DMS114 treated with DMSO at 0.1 percent for 48 hours (cell line): ENCODE measurements at regions not wholly inside any gene's neighbourhood (a gene's known extent, or its start where the extent isn't known, plus 50 kb on each side); places are given as distances from the start of the nearest gene placed in this dataset.

Source experiments
- DNase-seq: peaks from one replicate; lab custom pipeline; 2025; ENCODE audit not compliant: unreplicated experiment; lab: John Stamatoyannopoulos, UW

DNA sequence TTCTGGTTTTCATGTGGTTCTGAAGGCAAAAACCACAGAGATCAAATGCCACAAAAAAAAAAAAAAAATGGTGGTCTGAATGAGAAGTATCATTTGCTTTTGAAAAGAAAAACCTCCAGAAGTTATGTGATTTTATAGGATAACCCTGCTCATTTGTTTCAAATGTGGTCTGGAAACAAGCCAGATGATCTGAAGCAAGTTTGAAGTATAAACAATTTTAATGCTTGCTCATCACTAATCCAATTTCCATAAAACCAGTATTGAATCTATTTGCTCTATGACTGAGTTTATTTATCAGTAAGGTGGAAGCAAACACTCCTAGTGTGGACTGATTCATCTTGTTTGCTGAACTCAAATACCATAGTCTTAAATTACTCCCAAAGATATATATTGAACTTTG lies 407.3 kb upstream of the FLRT2 start:
- no peak for DNase-seq

- DNase-seq = no peak
Observed at GRCh38 chr14:85123755-85124154, 406.2 kb upstream of the FLRT2 start.

- DNase-seq = no peak
Observed at GRCh38 chr14:85124631-85125290, 405.2 kb upstream of the FLRT2 start.

- DNase-seq = no peak
Observed at GRCh38 chr14:85125291-85125670, 404.7 kb upstream of the FLRT2 start.

DNA sequence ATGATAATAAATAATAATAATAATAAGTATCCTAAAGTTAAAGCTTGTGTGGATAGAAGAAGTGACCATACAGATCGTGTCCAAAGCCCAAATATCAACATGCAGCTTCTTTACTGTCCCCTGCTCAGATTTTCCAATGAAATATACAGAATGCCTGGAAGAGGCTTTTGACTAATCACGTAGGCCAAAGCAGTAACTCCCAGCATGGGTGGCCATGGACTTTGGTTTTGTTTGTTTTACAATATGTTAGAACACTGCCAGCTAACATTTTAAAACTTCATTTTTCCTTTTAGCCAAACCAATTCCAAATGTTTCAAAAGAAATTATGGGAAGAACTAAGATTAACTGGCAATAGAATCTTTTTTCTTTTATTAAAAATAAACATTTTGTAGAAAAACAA lies 400.0 kb upstream of the FLRT2 start:
- DNase-seq = no peak

DNA sequence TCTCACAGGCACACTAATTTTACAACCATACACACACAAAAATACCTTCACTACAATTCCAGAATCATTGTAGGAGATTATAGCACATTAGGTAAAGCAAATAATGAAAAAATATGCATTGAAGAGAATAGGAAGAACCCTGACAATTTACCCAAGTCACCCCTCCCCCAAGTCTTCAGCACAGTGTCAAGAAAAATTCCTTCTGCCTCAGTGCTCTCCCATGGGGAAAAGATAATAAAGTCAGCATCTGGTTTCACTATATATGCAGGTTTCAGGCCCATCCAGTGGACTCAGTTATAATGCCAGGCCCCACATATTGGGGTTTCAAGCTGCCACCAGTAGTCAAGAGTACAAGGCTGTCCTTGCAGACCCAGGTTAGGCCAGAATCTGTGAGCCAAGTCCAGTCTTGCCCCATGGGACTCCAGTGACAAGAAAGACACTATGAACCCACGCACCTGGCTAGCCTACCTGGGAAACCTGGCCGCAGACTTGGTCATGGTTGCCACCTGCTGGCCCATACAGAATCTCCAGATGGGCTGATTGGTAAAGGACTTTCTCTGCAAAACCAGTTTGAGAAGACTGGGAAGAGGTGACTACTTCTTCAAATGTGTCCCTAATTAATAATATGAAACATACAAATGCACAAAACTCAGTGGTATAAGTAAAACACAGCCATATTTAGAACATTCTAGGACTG lies 398.6 kb upstream of the FLRT2 start:
- no peak for DNase-seq

- no peak for DNase-seq
Observed at GRCh38 chr14:85142982-85143381, 387.0 kb upstream of the FLRT2 start.

- DNase-seq = no peak
Observed at GRCh38 chr14:85146779-85147178, 383.2 kb upstream of the FLRT2 start.

DNA sequence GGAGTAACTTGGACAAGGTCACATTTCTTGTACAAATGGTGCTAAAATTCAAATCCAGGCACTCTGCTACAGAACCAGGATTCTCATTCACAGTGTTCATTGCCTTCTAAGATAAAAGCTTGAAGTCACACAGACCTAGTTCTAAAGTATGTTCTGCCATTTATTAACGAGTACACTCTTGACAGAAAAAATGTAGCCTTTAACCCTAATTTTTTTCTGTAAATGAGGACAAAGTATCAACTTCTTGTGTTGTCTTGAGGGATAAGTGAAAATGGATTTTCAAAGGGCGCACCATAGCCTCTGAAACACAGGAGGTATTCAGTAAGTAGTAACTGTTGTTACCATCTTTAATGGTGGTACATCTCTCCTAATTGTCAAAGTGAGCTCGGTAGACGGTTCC lies 379.8 kb upstream of the FLRT2 start:
- DNase-seq = no peak

- no peak for DNase-seq
Observed at GRCh38 chr14:85154714-85155113, 375.2 kb upstream of the FLRT2 start.

DNA sequence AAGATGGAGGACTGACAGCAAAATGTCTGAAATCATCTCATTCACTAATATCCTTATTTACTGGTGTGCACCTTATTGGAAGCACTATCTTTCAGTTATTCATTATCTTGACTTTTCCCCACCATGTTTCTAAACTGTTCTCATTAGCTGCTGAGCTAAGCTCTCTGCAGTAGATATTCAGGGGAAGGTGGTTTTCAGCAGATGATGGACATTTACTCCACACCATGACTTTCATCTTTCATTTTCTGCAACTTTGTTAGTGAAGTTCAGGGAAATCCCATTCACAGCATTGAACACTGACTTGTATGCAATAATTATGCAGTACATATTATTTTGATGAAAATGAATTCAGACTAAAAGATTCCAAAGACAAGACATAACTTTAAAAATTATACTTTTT lies 373.6 kb upstream of the FLRT2 start:
- DNase-seq = no peak

- DNase-seq = no peak
Observed at GRCh38 chr14:85159726-85160125, 370.2 kb upstream of the FLRT2 start.

DNA sequence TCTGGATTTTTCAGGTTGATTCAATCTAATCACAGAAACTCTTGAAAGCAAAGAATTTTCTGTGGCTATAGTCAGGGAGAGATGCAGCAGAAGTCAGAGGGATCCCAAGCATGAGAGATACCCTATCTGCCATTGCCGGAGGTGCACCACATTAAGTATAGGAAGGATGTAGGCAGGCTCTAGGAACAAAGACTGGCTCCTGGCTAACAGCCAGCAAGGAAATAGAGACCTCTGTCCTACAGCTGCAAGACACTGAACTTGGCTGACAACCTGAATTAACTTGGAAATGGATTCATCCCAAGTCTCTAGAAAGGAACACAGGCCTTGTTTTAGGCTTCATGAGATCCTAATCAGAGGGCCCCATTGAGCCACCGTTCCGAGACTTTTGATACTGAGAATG lies 364.9 kb upstream of the FLRT2 start:
- DNase-seq = no peak

GRCh38 chr14:85169381-85169780 lies 360.6 kb upstream of the FLRT2 start:
- no peak for DNase-seq

- DNase-seq = no peak
Observed at GRCh38 chr14:85172290-85172689, 357.7 kb upstream of the FLRT2 start.

GRCh38 chr14:85172889-85173477 lies 357.0 kb upstream of the FLRT2 start:
- no peak for DNase-seq

DNA sequence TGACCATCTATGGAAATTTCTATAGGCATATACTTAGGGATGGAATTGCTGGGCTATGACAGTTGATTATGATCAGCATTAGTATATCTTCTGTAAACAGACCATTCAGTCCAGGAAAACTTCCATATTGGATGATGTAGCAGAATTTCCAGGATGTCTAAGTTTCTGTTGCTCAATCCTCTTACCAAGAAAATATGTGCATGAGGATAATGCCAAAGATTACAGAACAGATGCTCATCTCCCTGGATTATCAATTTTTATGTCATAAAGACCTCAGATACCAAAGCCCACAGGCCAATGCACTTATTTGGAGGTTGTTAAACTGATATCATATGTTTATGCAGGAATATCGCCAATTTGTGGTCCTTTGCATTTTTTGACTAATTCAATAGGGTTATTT lies 354.4 kb upstream of the FLRT2 start:
- no peak for DNase-seq

DNA sequence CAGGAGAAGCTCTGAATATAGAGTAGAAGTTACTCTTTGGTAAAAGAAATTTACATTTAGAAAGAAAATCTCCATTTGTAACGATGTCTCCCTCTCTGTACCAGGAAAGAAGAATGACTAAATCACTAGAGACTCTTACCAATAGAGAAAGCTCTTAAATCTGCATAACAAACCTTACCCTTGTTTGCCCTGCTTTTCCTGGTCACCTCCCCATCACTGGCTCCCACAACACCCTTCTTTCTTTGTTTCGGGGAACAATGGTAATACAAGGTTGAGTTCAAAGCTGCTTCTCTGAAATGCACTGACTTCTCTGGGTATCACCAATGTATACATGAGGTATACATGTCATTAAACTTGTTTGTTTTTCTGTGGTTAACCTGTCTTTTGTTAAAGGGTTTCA lies 351.1 kb upstream of the FLRT2 start:
- no peak for DNase-seq

DNA sequence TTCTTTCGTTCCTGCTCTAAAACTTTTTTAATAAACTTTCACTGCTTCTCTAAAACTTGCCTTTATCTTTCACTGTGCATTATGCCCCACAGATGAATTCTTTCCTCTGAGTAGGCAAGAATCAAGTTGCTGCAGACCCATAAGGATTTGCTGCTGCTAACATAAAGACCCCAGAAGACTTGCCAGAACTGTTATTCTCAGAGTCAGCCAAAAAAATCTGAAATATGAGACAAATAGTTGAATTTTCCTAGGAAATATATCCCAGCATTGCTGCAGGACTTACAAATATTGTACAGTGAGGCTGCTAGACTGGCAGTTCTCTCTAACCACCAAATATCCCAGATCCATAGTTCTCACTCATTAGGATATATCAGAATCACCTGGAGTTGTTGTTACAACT lies 349.1 kb upstream of the FLRT2 start:
- no peak for DNase-seq

- DNase-seq = no peak
Observed at GRCh38 chr14:85182282-85182681, 347.7 kb upstream of the FLRT2 start.

- no peak for DNase-seq
Observed at GRCh38 chr14:85186082-85186481, 343.9 kb upstream of the FLRT2 start.

DNA sequence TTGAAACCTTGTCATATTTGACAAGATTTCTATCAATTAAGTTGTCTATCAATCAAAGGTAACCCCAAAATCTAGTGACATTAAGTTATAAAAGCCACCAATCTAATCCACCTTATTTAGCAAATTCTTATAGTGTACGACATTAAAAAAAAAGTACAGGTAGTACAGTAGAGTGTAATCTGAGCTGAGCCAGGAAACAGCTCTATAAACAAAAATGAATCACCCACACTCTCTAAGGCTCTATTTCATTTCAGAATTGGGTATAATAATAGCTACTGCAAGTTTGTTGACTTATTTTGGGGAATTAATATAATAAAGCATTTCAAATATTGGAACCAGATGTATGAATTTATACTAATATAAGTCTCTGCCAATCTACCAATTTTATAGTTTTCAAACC lies 342.4 kb upstream of the FLRT2 start:
- DNase-seq = no peak

DNA sequence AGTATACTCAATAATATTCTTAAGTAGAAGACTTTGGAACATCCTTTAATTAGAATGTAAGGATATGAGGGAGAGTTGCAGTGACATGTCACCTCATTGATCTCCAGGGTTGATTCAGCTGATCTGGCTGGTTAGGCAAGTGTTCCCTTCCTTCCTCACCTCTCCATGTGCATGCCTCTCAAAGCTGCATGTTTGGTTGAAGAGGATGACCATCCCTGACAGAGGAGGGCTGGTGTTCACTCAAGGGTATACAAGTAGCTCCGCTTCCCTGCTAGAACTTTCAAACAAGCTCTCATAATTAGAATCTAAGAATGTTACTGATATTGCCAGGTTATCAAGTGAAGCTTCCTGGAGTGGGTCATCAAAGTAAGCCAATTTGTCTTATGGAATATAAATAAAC lies 341.1 kb upstream of the FLRT2 start:
- no peak for DNase-seq
